Posterior vena cava (tissue), 2 donors: ENCODE measurements at regions not wholly inside any gene's neighbourhood (a gene's known extent, or its start where the extent isn't known, plus 50 kb on each side); places are given as distances from the start of the nearest gene placed in this dataset.

Experiments
- DNase-seq: peaks from one replicate; pipeline ENCODE4 v3.0.0-alpha.2; 2020; ENCODE audit warnings: low spot score
- intact Hi-C, 2 donors: fragments of 100-400 bp; cut with DNase I; formaldehyde crosslinking; loops; one replicate each; pipeline versions ENCODE4 v1.14.1 to v1.14.2; 2022 to 2023
- donor health status: DM: yes; HTN: yes; CAD: no.
- donor health status: DM: yes; HTN: yes; CAD: no.

GRCh38 chr10:10126218-10126617 is 891.5 kb upstream of the CELF2 start:
- intact Hi-C loops, result no loop called here
- no peak for DNase-seq

GRCh38 chr10:10128387-10128786 is 889.3 kb upstream of the CELF2 start:
- DNase-seq, result no peak

GRCh38 chr10:10130686-10131085 is 887.0 kb upstream of the CELF2 start:
- intact Hi-C loops, result no loop called here
- DNase-seq, result no peak

More at GRCh38 chr10:10128387-10128786, 889.3 kb upstream of the CELF2 start:
- intact Hi-C loops, result no loop called here

GRCh38 chr10:10132009-10132408 is 885.7 kb upstream of the CELF2 start:
- intact Hi-C loops, result no loop called here
- DNase-seq, result no peak

- no peak for DNase-seq
- intact Hi-C loops, result no loop called here
Observed at GRCh38 chr10:10133281-10133680, 884.4 kb upstream of the CELF2 start.

GRCh38 chr10:10138685-10139084 is 879.0 kb upstream of the CELF2 start:
- intact Hi-C loops, result no loop called here
- no peak for DNase-seq

- intact Hi-C loops, result no loop called here
- DNase-seq, result no peak
Observed at GRCh38 chr10:10141782-10142382, 875.8 kb upstream of the CELF2 start.

- no peak for DNase-seq
- intact Hi-C loops, result no loop called here
Observed at GRCh38 chr10:10146604-10147003, 871.1 kb upstream of the CELF2 start.

GRCh38 chr10:10149899-10150298 is 867.8 kb upstream of the CELF2 start:
- intact Hi-C loops, result no loop called here
- DNase-seq, result no peak

- intact Hi-C loops, result no loop called here
- no peak for DNase-seq
Observed at GRCh38 chr10:10156917-10157600, 860.6 kb upstream of the CELF2 start.

- intact Hi-C loops, result no loop called here
- peak; percentile 74 for DNase-seq
Observed at GRCh38 chr10:10160821-10161312, 856.8 kb upstream of the CELF2 start.

GRCh38 chr10:10164848-10165247 is 852.8 kb upstream of the CELF2 start:
- no peak for DNase-seq
- intact Hi-C loops, result no loop called here

- intact Hi-C loops, result no loop called here
- DNase-seq, result no peak
Observed at GRCh38 chr10:10165415-10165814, 852.3 kb upstream of the CELF2 start.

GRCh38 chr10:10178476-10178875 is 839.2 kb upstream of the CELF2 start:
- DNase-seq, result no peak
- intact Hi-C loops, result no loop called here

GRCh38 chr10:10193848-10194247 is 823.8 kb upstream of the CELF2 start:
- no peak for DNase-seq
- intact Hi-C loops, result no loop called here

GRCh38 chr10:10196701-10197100 is 821.0 kb upstream of the CELF2 start:
- DNase-seq, result no peak
- intact Hi-C loops, result no loop called here

GRCh38 chr10:10197423-10197822 is 820.2 kb upstream of the CELF2 start:
- intact Hi-C loops, result no loop called here
- no peak for DNase-seq

- DNase-seq, result no peak
- intact Hi-C loops, result no loop called here
Observed at GRCh38 chr10:10198363-10198762, 819.3 kb upstream of the CELF2 start.

GRCh38 chr10:10204415-10204814 is 813.3 kb upstream of the CELF2 start:
- DNase-seq, result no peak
- intact Hi-C loops, result no loop called here

GRCh38 chr10:10205906-10206305 is 811.8 kb upstream of the CELF2 start:
- DNase-seq, result no peak
- intact Hi-C loops, result no loop called here

GRCh38 chr10:10207538-10207937 is 810.1 kb upstream of the CELF2 start:
- no peak for DNase-seq
- intact Hi-C loops, result no loop called here
